NCI-H1048 (cell line): ENCODE measurements at regions not wholly inside any gene's neighbourhood (a gene's known extent, or its start where the extent isn't known, plus 50 kb on each side); places are given as distances from the start of the nearest gene placed in this dataset.

ENCODE experiments used
- DNase-seq: peaks from one replicate; lab custom pipeline; 2025; lab: John Stamatoyannopoulos, UW

DNA sequence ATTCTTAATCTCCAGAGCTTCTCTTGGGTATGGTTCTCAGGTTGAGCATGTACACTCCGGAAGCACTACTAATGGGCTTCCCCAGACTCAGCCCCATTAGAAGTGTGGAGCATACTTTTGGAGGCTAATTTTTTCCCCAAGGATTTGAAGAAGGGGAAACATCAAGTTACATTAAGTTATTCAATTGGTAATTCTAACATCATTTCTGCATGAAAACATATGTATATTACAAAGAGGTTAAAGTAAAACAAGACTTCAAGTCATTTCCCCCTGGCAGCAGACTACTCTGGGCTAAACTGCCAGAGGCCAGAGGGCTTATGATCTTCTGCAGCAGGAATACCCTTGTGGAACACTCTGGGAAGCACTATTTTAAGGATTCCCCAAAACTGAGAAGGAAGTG is 227.7 kb upstream of the STK17B start:
- no peak for DNase-seq

DNA sequence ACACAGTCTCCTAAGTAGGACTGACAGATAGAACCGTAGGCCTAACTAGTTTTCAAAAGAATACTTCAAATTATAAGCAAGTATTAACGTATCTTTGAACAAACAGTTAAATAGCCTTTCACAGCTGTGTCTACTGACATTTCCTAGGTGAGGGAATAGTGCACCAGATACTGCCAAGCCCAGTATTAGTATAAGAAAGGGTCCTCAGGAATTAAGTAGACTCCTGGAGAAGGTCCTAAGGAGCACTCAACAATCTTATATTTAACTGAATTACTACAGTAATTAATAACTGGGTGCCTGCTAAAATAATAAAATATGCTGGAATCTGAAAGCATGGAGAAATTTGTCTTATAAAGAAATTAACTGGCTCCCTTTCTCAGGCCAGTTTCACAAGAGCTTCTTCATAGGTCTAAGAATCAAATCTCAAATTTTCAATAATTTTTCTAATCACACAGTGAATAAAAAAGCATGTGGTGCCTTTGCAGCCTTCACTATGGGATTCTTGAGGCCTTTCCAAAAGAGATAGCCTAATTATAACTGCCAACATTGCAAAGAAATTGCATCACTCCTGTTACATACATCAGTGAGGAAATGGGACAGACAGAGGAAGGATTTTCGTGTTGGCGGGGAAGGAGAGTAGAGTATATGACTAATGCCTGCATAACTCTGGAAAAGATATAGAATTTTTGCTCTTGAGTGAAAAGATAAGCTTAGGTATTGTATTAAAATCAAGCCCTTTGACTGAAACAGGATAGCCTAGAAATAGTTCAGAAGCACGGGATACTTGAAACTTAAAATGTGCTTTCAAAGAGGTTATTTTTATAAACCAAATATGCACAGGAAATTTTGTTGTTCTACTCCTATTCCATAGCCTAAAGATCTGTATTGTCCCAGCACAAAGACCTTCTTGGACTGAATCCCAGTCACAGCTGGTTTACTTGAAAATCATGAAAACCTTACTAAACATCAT is 228.6 kb upstream of the STK17B start:
- DNase-seq: no peak

DNA sequence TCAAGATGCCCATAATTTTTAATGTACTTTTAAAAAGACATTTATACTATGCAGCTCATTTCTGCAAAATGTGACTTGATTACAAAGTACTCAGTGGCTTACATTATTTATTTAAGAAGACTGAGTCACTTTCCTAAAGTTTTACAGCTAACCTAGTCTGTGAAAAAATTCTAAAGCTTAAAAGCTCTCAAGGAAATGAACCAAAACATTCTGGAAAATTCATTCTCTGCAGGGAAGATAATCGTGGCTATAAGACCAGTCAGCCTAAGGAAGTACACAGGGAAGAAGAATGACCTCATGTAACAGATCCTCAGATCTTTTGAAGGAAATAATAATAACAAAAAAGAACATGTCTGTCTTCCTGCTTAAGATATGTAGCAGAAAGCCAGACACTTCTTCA is 232.1 kb upstream of the STK17B start:
- no peak for DNase-seq

DNA sequence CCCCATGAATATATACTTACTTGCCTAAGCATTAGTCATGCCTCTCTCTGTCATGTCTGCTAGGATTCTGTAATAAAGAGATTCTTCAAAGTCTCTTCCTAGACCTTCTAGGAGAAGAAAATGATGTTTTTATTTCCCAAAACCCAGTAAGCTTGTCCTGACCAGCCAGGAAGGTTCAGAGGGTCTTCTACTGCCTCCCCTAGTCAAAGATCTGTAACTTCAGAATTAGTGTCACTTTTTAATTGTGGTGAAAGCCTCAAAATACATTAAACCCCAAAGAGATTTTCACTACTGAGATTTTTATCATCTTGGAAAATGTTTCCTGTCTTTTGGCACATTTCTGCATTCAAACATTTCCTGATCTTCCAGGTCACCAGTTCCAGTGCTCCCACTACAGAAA is 232.9 kb upstream of the STK17B start:
- DNase-seq: no peak

DNA sequence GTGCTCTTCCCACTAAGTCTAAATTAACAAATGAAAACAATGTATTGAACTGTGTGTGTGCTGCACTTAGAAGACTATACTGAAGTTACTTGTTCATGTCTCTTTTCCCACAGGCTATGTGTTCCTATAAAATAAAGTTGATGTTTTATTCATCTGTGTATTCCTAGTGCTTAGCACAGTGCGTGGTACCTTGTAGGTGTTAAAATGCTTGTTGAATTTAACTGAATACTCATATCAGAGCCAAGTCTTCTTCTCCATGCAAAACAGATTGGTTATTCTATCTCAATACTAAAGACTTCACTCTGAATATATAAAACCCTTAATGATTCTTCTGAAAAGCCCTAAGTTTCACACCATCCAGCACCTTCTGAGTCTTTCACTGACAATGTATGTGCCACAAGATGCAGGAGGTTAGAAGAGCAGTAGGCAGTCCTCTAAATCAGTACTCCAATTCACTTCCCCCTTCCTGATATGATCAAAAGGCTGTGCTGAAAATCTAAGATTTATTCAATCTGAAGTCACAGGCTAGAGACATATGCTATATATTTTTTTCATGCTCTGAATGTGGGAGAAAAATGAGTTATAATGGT is 231.7 kb upstream of the CCDC150 start:
- no peak for DNase-seq

DNA sequence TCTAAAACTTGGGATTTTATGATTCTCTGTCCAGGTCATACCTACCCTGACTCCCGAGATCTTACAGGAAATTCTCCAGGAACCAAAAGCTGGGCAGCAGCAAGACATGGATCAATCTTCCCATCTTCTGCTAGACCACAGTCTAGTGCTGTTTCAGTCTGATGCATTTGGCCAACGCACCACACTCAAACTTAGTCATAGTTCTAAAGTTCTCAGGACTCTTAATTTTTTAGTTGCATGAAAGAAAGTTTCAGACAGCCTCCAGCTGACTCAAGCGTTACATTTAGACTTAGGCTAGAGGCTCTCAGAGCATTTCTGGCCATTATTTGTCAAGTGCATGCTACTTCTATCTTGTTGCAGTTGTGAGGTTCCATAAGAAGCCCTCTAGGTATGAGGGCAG is 230.1 kb upstream of the CCDC150 start:
- DNase-seq: no peak

DNA sequence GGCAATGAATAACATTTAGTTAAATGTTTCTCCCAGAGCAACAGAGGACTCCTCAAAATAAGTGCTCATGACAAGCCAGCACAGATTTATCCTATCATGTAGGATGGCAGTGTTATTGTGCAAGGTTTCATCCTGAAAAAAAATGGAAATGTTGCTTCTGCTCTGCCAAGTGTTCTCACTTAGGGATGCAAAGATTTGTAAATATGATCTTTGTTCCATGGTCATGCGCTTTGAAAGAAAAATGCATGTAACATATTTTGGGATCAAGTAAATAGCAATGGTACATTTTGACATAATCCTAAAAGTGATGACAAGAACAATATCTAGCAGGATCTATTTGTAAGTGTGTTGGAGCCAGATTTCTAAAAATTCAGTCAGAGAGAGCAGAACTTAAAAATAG is 229.5 kb upstream of the CCDC150 start:
- DNase-seq: no peak

DNA sequence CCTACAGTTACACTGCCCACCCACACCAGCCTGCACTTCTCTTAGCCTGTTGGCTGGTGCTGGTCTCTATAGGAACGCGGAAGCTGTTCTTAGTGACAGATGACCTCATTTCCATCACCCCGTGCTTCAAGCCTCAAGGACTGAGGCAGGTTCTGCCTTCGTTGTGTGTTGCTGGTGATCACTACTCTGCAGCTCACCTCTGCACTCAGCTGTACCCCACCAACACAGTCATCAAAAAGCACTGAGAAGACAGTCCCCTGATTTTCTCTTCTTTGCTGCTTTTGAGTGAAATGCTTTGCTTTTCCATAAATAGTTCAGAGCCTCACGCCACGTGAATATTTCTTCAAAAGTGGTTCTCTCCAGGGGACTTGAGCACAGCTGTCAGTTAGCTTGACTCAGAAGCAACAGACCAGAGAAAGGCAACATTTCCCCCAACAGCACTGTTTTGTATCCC is 225.7 kb upstream of the CCDC150 start:
- DNase-seq: no peak

DNA sequence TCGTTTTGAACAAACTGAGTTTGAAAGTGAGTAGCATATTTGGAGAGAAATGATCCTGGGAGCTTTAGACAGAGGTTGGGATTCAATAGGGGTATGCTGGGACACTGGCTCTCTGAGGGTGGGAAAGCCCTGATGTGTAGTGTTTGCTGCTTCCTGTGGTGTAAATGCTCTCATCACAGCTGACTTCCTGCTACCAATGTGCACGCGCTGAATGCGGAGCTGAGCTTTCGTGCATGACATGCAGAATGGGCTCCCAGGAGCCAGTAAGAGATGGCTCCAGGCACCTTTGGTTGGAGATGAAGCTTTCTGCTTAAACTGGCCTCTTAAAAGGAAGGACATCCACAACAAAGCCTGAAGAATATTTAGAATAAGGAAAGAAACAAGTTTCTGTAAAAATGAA is 224.1 kb upstream of the CCDC150 start:
- no peak for DNase-seq

DNA sequence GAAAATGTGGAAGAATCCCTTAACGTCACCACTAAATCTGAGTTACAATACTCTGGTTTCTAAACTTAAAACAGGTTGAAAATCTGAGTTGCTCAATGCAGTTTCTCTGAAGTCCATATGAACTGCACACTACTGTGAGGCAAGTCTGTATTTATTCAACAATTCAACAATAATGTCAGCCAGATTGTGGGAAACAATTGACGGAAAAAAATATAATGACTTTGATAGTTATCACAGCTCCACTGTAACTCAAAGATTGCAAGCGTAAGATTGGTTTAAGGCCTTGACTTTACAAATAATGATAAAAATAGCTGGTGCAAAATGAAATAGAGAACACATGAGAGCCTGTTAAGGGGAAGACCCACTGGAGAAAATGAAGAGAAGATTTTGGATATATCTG is 219.4 kb upstream of the CCDC150 start:
- no peak for DNase-seq

DNA sequence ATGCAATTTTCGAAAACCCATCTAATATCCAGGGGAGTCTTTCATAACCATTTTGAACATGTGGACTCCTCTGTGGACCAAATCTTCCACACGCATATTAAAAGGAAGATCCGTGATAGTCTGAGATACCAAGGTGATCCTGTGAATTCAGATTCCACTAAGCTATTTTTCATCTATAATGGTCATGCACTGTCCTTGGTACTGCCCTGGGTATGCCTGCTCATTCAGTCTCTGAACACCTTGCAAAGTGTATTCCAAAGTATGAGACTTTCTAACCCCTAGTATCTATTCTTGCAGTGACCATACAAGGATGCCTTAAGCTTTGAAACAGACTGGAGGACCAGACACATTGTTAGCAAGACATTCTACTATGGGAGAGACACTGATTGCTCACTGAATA is 217.6 kb upstream of the CCDC150 start:
- DNase-seq: no peak

DNA sequence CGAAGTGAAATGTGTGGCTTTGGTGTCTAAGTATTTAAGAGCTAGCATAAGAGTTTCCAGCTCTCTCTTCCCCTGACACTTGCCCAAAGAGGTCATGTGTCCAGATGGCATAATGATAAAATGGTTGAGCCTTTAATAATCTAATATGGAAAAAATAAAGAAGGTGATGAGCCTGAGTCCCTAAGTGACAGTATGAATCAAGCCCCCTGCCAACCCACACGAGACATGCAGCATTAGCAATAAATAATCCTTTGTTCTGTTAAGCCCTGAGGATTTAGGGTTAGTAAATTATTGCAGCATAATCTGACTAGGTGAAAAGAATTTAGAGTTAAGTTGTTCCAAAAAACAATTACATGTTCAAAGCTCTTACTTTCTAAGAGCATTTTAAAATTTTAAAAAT is 217.2 kb upstream of the CCDC150 start:
- no peak for DNase-seq

DNA sequence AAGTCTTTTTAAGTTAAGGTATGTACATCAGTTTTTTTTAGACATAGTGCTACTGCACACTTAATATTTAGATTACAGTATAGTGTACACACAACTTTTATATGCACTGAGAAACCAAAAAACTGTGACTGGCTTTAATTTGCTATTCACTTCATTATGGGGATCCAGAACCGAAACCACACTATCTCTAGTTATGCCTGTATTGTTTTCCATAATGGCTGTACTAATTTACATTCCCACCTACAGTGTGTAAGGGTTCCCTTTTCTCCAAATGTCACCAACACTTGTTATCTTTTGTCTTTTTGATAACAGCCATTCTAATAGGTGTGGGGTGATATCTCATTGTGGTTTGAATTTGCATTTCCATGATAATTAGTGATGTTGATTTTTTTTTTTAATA is 213.4 kb upstream of the CCDC150 start:
- no peak for DNase-seq

DNA sequence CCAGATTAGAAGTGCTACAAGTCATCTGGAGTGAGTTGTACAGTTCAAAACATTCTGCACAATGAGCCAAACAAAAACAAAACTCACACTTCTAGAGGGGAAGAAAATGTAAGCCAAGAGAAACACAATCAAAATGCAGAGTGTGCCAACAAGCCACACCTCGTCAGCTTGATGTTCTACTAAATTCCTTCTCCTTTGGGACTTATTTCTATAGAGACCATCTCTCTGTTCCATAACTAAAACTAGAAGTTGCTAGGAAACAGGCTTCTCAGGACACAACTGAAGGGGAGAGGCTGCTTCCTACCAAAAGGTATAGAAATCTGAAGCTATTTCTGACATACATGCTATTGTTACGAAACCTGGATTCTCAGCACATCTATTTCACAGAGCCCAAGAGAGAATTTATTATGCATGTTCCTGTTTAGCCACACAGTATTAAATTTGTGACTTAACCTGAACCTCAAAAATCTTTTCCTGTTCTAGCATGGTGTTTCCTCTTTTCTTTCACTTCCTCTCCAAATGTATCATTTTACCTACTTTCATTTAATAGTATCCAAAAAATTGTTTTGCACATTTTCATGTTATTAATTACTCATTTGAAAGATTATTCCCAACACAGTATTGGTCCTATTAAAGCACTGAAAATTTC is 211.4 kb upstream of the CCDC150 start:
- DNase-seq: no peak

DNA sequence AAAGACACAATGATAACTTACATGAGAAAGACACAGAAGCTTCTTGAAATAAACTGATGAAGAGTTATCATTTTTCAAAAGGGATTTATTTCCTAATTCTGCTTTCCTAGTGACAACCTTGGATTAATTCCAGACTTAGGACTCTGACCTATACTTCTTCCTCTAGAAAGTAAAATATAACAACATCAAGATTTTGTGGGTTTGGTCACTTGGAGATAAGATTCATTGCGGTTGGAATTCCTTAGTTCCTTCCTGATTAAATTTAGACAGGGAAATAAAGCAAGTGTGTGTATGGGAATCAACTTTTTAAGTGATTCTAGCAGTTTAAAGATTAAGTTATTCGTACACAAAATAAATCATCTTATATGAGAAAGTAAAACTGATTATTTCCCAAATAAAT is 208.4 kb upstream of the CCDC150 start:
- no peak for DNase-seq

DNA sequence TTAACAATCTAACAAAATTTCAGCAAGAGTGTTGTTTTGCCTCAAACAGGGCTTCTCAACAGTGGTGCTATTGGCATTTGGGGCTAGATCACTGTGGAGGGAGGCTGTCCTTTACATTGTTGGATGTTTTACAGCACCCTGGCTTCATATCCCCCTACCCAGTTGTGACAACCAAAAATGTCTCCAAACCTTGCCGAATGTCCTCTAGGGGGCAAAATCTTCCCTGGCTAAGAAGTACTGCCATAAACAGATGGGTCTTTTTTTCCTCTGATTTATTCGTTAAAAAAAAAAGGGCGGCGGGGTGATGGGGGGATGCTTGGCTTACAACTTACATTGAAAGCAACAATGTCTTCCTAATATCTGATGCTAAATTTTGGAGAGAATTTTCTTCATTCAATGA is 207.6 kb upstream of the CCDC150 start:
- DNase-seq: no peak

DNA sequence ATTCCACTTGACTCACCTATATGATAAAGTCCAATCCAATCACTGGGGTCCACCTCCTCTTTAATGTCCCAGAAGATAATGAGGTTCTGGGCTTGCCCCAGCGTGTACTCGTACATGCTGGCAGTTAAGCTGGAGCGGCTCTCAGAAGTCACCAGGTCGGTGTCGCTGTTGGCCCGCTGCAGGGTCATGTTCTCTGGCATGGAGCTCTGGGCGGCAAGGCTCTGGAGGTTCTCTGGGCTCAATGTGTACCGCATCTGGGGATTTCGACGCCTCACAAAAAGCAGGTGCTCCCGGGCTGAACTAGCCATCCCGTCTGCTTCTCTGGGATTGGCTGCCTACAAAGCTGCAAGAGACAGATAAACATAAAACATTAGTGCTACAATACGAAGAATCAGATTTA is 206.4 kb upstream of the CCDC150 start:
- DNase-seq: no peak

DNA sequence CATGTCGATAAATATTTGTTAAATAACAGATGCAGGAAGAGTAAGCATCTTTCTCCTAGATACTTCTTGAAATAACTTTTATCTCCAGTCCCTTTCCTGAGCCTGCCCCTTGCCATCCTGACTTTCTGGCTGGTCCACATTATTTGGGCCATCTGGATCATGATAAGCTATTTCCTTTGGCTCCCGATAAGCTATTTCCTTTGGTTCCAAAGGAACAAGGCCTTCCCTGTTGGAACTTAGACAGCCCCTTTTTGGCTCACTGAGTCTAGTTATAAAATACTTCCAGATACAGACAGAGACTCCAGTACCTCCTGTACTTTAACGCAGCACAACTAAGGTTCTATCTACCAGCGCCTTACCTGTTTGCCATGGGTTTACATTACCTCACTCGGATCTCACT is 205.3 kb upstream of the CCDC150 start:
- no peak for DNase-seq

DNA sequence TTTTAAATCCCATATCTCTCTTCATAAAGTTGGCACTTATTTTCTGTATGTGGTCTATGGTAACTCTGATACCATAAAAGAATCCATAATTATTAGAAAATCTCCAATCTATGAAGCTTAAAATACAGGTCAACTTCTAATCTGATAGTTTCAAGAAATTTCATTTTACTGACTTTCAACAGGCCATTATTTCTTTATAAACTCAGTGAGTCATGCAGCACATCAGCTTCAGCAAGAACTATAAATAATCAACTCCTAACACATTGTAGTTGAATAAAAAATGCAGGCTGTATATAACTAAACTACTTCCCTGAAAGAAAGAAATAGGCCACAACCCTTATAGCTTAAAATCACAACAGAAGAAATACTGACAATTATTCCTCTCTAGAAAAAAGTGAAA is 204.3 kb upstream of the CCDC150 start:
- DNase-seq: no peak

DNA sequence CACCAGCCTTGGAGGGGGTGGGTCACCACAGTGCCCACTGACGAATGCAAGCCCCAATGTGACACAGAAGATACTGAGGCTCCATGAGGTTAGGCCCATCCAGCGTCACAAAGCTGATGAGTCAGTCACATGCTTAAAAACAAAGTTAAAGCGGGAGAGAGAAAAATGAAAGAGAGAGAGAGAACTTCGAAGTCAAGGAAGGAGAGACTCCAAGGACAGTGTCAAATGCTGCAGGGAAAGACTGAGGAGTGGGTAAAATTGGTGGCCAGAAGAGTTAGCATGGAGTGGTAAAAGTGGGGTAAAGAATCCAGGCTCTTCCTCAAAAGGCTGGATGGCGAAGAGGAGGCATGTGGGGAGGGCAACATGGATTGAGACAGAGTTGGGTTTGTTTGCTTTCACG is 201.9 kb upstream of the CCDC150 start:
- no peak for DNase-seq

DNA sequence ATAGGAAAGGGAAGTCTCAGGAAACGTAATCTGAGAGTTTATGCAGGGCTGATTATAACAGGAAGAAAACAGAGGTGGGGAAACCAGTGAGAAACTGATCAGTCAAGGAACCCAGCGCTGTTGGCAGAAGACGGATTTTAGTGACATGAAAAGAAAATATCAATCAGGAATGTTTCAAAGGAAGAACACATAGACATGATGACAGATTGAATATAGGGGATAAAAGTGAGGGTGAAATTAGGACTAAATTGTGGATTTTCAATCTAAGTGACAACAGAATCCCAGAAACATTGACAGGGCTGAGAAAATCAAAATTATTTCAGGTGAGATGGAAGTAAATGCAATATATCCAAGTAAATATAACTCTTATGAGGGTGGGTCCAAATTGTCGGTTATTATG is 199.8 kb upstream of the CCDC150 start:
- no peak for DNase-seq

DNA sequence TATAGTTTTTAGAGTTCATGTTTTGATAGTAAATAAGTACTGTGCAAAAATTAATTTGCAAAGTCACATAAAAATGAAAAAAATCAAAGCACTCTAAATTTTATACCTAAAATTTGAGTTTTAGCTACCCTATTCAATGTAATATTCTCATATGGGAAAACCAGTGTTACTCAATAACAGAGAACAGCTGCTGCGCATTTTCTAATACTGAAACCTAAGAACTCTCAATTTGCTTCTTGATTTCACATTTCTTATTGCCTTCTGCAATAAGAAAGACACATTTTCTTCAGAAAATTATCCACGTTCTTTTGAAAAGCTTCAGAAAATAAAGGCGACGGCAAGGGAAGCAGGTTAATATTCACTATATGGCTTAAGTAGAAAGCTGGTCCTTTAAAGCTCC is 199.1 kb upstream of the CCDC150 start:
- no peak for DNase-seq

DNA sequence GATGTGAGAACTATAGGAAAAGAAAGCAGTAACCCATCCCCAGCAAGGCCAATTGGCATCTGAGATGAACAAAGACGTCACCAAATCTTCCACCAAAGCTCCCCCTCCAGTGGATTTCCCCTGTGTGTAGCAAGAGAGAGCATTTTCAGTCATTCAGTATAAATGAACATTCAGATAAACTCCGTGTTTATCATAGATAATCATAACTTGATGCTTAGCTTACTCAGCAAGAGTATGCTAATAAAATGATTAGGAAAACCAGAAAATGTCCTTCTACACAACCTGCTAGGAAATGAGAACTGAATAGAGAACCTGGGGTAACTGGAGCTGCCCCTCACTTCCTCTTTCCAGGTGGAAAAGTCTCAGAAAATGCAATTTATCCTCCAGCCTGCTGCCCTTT is 198.0 kb upstream of the CCDC150 start:
- DNase-seq: no peak
